B cell (primary cell): ENCODE measurements at regions not wholly inside any gene's neighbourhood (a gene's known extent, or its start where the extent isn't known, plus 50 kb on each side); places are given as distances from the start of the nearest gene placed in this dataset.

Source experiments
- CTCF ChIP-seq: fragments of 200-600 bp; IDR thresholded peaks from one replicate; pipeline ENCODE4 v1.8.0; 2022; ENCODE audit warnings: antibody characterized with exemption, mild to moderate bottlenecking
- EZH2 ChIP-seq: IDR thresholded peaks from 2 replicates; pipeline ENCODE4 v1.6.1; 2012; ENCODE audit warnings: borderline replicate concordance, low read depth, mild to moderate bottlenecking, moderate library complexity, low read length; ENCODE audit not compliant: insufficient read depth, poor library complexity, severe bottlenecking

- no peak for TF ChIP-seq EZH2
- TF ChIP-seq CTCF = no peak
Observed at GRCh38 chr15:55124616-55125015, 72.1 kb downstream of the RSL24D1 start.
